Stimulated activated CD8-positive, alpha-beta memory T cell treated with anti-CD3 and anti-CD28 coated beads, Interleukin-7, amount 100 ng/mL, for 48 hours (primary cell): ENCODE measurements at regions not wholly inside any gene's neighbourhood (a gene's known extent, or its start where the extent isn't known, plus 50 kb on each side); places are given as distances from the start of the nearest gene placed in this dataset.
A peak's percentile ranks its signal among the peaks of the same experiment; 100 is the strongest.
"Not testable (repeated sequence)": the region's sequence is repeated elsewhere in the genome, so short reads cannot be mapped to it uniquely, and the experiment has no call there.

Source experiments
- DNase-seq, 2 donors: peaks; one replicate each; pipeline ENCODE4 v3.0.0-alpha.2; 2020; ENCODE audit warnings: low read depth in 1 of 2; ENCODE audit errors: extremely low read depth in 1 of 2

DNA sequence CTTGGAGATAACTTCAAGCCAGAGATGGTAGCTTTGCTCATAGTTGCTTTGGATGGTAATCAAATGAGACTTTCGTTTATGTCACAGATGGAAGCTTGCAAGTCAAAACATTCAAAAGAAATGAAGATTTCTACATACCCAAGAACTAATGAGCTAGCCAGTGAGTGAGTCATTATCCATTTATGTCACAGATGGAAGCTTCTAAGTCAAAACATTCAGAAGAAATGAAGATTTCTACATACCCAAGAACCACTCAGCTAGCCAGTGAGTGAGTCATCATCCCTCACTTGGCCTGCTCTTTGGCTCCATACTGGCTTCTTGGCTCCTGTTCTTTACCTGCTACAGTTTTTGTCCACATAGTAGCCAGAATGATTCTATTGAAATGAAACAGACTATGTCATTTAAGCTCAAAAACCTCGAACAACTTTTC lies 559.8 kb upstream of the CBLB start:
- DNase-seq = peak in 1 of 2 donors; percentile 69

DNA sequence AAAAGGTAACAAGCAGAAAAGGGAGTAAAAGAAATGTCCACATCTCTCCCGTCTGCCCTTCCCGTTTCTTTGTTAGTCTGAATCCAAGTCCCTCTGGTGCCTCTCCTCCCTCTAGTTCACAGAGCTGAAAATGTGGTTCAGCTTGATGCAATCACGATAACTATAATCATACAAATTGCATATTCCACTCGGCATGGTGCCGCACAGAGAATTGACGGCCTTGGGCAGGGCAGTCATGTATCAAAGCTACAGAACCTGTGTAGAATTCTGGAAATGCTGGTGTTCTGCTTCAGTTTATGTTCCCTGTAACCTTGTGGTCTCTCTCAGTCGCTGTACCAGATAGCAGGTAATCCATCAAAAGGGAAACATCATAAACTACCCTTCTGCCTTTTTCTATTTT lies 562.9 kb upstream of the CBLB start:
- DNase-seq = no peak

DNA sequence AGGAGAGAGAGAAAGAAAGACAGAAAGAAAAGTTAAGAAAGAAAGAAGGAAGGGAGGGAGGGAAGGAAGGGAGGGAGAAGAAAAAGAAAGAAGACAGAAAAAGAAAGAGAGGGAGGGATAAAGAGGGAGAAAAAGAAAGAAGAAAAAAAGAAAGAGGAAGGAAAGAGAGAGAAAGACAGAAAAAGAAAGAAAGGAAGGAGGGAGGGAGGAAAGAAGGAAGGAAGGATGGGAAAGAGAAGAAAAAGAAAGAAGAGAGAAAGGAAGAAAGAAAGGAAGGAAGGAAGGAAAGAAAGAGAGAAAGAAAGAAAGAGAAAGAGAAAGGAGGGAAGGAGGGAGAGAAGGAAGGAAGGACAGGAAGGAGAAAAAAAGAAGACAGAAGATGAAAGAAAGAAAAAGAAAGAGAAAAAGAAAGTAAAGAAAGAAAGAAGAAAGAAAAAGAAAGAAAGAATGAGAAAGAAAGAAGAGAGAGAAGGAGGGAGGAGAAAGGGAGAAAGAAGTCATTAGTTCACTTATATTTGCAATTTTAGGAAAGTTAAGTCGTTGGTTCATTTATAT lies 567.2 kb upstream of the CBLB start:
- DNase-seq = no peak

DNA sequence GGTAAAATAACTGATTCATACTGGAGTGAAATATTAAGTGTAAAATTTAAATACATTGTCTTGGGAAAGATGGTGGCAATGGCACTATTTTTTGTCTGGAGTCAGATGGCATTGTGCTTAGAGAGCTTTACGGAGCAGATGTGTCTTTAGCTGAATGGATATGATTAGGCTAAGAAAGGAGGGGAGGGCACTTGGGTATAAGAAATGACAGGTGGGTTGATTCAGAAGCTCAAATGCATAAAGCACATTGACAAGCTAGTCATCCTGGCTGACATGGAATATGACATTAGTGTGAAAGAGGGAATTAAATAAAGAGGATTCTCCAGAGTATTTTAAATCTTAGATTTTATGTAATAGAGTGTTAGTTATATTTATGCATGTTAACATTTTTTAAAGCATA lies 570.1 kb upstream of the CBLB start:
- DNase-seq = no peak

DNA sequence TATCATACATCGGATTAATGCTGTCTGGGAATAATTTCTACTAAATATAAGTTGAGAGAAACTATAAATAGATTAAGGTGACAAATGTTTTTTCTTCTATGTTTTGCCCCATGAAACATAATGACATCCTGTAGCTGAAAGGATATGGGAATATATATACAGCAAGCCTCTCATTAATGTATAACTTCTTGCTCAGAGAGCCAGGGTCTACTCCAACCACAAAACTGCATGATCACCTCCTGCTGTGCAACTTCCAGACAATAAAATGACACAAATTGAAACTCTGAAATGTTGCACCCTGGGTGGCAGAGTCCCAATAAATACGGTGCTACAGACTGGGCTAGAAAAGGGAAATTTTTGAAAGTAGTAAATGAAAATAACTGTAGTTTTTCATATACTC lies 571.9 kb upstream of the CBLB start:
- DNase-seq = no peak

DNA sequence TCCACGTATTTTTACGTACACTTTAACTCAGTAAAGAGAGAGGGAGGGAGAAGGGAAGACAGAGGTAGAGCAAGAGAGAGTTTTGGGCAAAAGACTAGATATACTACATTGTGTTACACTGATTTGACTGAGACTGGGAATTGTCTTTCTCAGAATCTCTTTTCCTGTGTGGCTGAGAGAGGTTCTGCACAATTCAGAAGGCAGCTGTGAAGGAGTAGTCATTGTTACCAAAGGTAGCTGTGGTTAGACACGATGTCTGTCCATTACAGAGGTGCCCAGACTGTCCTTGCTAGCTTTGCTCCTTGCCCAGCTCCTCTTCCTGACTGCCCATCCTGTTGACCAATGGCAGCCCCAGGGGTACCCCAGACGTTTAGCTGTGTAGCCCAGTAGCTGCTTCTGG lies 577.5 kb upstream of the CBLB start:
- no peak for DNase-seq

DNA sequence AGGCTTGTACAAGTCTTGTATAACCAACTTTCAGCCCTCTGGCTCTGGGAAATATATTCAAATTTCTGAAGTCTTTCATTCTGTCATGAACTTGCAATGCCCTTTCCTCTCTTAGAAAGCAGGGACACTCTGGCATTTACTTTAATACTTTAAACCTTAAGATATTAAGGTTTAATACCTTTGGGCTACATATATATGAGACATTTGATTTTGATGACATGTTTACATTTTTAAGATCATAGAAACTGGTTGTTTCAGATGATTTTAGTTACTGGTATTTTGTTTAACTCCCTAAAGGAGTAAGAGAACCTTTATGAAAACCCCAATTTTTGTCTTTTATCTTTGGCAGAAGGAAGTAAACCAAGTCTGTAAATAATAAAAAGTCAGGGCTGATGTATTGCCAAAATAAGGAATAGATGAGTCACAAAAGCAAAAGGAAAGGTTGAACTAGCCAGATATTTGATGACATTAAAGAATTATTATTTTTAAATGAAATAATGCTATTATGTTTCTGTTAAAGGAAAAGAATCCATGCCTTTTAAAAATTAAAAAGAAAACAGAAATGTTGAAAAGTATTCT lies 579.0 kb upstream of the CBLB start:
- DNase-seq = no peak

DNA sequence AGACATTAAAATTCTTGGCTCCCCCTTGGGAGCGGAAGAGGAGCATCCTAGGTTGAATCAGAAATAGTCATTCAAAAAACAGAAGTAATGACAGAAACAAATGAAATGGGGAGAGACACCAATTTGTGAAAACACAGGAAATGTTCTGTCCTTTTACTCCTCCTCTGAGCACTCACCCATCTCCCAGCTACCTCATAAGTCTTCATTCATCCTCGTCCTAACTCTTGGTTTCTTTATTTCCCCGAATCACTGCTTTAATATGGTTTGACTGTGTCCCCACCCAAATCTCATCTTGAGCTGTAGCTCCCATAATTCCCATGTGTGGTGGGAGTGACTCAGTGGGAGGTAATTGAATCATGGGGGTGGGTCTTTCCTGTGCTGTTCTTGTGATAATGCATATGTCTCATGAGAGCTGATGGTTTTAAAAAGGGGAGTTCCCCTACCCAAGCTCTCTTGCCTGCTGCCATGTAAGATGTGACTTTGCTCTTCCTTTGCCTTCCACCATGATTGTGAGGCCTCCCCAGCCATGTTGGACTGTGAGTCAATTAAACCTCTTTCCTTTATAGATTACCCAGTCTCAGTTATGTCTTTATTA lies 579.7 kb upstream of the CBLB start:
- not testable (repeated sequence) for DNase-seq

DNA sequence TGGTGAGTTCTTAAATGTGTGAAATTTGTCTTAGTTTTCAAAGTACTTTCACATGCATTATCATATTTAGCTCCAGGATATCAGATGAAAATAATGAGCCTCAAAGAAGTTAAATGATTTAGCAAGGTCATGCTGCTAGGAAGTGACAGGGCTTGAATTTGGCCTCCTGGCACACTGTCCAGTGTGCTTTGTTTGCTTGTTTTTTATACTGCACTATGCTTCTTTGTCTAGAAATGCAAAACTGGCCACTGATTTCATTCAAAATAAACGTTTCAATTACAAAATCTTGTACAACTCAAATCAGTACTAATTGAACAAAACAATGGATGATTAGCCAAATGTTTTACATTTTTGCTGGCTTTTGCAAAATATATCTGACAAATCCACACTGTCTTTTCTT lies 583.3 kb upstream of the CBLB start:
- DNase-seq = no peak

DNA sequence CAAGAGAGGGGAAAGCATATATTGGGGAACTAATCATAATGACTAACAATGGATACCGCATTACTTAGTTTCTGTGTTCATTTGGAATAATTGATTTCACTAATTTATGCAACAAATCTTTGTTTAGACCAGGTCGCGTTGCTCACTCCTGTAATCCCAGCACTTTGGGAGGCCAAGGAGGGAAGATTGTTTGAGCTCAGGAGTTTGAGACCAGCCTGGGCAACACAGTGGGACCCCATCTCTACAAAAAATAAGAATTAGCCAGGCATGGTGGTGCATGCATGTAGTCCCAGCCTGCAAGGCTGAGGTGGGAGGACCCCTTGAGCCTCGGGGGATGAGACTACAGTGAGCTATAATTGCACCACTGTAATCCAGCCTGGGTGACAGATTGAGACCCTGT lies 585.7 kb upstream of the CBLB start:
- DNase-seq = no peak

DNA sequence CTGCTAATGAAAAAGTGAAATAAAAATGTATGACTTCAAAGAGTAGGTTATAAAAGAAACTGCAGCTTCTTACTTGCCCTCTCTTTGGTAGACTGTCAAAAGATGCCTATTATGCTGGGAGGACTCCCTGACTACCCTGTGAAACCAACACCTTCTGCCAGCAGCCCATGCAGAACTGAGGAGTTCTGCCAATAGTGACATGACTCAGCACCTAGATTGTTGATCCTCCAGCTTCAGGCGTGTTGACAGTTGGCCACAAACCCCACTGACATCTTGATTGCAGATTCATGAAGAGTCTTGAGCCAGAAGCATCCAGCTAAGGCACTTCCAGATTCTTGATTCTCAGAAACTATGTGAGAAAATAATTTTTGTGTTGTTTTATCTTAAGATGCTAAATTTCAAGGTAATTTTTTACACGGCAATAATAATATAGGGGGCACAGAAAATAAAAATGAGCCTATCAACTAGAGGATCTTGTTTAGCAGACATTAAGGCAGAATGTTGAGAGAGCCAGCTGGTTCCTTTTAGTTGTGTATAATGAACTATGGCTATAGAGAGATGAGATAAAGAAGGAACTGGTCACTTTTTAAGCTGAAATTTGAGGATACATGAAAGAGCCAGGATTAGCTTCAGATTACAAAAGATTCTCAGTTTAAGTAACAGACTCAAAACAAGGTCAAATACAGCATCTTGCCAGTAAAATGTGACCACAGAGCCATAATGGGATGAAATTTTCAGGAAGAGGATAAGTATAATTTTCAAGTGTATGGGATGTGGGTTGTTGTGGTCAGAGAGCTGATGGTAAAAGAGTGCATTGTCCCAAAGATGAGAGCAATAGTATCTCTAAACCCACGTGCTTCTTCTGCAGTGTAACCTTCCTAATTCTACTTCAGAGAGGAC lies 588.7 kb upstream of the CBLB start:
- peak; percentile 5 to 35 for DNase-seq

DNA sequence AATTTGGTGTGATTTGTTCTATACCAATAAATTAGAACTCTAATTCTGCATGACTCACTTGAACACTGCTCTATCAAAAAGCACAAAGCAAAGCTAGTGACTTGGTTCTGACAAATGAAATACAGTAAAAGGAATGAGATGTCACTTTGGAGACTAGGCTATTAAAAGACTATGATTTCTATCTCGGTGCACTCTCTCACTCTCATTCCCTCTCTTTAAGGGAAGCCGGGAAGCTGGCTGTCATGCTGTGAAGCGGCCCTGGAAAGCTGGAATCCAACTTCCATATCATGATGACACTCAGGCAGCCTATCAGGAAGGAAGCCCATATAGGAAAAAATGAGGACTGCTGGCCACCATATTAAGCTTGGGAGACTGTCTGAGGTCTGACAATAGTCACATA lies 590.1 kb upstream of the CBLB start:
- DNase-seq = no peak

DNA sequence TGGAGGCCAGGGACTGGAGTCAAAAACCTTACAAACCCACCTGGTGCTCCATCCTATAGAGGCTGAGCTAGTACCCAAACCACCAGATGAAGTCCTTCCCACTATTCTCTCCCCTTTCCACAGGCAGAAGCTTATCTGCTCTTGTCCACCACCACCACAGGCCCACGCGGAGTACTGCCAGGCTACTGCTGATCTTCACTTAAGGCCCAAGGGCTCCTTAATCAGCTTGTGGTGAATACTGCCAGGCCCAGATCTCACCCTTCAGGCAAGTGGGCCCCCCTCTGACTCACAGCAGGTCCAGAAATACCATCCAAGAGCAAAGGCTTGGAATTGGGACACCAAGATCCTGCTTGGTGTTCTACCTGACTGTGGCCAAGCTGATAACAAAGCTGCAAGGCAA lies 598.1 kb upstream of the CBLB start:
- no peak for DNase-seq

DNA sequence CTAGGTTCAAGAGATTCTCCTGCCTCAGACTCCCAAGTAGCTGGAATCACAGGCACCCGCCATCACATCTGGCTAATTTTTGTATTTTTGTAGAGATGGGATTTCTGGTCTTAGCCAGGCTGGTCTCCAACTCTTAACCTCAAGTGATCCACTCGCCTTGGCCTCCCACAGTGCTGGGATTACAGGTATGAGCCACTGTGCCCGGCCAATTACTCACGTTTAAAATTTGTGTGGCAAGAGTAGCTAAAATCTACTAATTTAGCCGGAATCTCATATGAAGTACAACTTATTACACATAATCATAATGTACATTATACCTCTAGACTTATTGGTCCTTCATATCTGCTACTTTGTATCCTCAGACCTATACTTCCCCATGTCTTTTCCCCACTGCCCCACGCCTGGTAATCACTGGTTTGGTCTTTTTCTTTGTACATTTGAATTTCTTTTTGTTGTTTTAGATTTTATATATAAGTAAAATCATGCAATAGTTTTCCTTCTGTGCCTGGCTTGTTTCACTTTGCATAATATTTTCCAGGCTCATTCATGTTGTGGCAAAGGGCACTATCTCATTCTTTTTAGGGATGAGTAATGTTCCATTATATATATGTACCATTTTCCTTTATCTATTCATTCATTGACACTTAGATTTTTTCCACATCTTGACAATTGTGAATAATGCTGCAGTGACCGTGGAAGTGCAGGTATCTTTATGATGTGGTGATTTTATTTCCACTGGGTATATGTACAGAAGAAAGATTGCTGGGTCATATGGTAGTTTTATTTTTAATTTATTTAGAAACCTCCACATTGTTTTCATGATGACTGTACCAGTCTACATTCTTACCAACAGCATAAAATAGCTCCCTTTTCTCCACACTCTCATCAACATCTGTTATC lies 605.0 kb upstream of the CBLB start:
- peak in 1 of 2 donors; percentile 32 for DNase-seq

DNA sequence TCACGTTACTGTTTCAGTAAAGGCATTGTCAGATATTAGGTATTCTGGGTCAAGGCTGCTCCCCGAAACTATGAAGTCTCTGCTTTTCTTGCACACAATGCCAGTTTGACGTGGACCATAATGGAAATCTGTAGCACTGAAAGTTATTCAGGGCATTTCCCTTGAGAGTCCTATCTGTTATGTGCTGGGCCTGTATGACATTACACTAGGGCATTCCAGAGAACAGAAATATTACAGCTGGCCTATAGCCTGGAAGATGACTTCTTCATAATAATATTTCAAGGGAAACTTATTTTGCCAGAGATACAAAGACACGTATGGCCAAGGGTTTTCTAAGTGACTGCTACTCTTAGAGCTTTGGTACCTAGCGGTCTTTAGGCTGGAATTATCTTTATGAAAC lies 613.6 kb upstream of the CBLB start:
- DNase-seq = no peak

DNA sequence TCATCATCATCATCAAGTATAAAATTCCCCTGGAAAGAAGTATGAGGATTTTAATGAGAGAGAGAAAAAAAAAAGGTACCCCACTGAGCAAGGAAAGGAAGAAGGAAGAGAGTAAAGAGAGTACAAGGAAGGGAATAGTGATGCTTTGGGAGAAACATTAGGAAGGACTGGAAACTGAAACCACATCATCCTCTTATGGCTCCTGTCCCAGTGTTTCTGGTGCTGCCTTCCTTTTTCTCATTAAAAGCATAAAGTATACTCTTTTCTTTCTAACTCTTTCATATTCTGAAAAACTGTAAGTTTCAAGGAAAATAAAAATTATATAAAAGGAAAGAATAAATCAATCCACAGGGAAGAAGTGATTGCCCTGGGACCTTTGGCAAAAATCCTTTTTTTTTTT lies 616.4 kb upstream of the CBLB start:
- no peak for DNase-seq

DNA sequence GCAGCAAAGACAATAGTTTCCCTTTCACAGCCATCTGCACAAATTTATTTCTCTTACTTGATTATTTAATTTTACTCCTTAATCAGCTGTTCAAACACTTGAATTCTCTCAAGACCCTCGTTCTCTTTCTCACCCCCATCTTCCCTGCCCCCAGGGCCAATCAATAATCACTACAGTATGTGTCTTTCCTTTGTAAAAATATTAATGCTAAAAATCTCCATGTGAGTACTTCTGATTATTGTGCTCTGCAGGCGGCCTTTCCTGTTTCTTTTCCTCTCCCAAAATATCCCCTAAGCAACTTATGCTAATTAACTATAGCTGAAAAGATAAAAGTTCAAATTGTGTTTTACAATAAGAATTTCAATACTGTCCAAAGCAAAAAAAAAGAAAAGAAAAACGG lies 617.0 kb upstream of the CBLB start:
- no peak for DNase-seq

DNA sequence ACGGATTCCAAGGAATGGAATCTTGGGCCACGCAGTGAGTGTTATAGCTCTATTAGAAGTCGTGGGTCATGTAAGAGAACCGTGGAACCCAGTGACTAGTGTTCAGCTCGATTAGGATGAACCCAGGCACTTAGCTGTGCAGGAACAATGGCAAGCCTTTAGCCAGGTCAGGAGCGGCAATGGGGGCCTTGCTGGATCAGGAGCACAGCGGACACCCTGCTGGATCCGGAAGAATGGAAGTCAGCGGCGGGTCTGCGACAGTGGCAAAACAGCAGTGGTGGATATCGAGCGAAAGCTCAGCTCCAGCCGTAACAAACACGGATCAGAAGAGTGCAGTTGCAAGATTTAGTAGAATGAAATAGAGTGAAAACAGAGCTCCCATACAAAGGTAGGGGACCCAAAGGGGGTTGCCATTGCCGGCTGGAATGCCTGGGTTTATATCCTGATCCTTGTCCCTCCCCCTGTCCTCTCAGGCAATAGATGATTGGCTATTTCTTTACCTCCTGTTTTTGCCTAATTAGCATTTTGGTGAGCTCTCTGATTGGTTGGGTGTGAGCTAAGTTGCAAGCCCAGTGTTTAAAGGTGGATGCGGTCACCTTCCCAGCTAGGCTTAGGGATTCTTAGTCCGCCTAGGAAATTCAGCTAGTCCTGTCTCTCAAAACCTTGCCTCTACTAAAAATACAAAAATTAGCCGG lies 618.3 kb upstream of the CBLB start:
- DNase-seq = not testable (repeated sequence)

DNA sequence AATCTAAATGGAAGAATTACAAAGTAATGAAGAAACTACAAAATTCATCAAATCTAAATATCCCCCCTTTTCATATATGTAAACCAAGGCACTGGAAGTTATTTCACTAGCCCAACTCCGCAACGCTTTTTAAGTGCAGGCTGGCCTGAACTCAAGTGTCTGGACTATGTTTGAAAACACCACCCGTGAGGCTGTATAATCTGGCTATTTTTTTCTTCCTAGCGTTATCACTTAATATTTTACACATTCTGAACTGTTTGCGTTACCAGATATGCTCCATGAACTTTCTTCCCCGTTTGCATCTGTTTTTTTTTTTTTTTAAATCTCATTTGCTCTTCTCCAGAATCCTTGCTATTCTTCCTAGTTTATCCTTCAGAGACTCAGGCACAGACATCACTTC lies 619.5 kb upstream of the CBLB start:
- no peak for DNase-seq

DNA sequence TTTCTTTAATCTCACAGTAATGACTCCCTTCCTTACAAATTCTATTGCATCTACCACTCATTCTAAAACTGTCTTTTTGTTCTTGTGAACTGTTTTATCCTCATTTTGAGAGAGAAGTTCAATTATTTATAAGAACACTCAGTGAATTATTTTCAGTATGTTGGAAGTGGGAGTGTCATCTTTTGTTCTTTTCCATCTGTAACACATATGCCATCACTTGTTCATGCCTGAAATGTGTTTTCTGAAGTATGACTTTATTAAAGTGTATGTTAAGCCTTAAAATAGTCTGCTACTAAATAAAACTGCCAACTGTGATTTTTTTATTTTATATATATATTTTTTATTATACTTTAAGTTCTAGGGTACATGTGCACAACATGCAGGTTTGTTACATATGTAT lies 623.0 kb upstream of the CBLB start:
- DNase-seq = no peak
